VCaP (cell line): ENCODE measurements at regions not wholly inside any gene's neighbourhood (a gene's known extent, or its start where the extent isn't known, plus 50 kb on each side); places are given as distances from the start of the nearest gene placed in this dataset.

Experiments used
- H3K27ac ChIP-seq: fragments of 450-650 bp; 2 replicates; pipeline ENCODE4 v1.5.1; 2017
- CTCF ChIP-seq: fragments of 450-650 bp; conservative IDR thresholded peaks from 2 replicates; pipeline ENCODE4 v1.5.1; 2017; ENCODE audit warnings: mild to moderate bottlenecking, moderate library complexity

- TF ChIP-seq CTCF = no peak
Measured at GRCh38 chr2:151153601-151154000, 108.1 kb downstream of the RBM43 start.

GRCh38 chr2:151150331-151151320 lies 111.0 kb downstream of the RBM43 start:
- H3K27ac ChIP-seq = peak overlapping the region; percentile 51
- no peak for TF ChIP-seq CTCF

More at GRCh38 chr2:151153601-151154000, 108.1 kb downstream of the RBM43 start:
- no peak overlapping the region for H3K27ac ChIP-seq

DNA sequence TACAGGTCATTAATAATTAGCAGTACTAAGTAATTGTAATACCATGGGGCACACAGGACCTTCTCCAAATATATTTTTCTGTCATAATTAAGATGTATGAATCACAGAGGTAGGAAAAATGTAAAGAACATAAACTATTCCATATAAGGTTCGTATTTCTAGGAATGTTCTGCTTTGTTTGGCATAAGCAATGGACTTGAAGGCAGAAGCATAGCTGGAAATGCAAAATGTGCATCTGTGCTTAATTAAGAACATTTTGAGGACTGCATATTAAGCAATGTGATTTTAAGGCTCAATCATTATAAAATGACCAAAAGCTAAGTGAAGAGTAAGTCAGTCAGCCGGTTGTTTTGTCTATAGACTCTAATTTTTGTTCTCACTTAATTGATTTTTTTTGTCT lies 123.2 kb downstream of the RBM43 start:
- no peak overlapping the region for H3K27ac ChIP-seq
- no peak for TF ChIP-seq CTCF

- no peak for TF ChIP-seq CTCF
- no peak overlapping the region for H3K27ac ChIP-seq
Measured at GRCh38 chr2:151137526-151137925, 124.1 kb downstream of the RBM43 start.

DNA sequence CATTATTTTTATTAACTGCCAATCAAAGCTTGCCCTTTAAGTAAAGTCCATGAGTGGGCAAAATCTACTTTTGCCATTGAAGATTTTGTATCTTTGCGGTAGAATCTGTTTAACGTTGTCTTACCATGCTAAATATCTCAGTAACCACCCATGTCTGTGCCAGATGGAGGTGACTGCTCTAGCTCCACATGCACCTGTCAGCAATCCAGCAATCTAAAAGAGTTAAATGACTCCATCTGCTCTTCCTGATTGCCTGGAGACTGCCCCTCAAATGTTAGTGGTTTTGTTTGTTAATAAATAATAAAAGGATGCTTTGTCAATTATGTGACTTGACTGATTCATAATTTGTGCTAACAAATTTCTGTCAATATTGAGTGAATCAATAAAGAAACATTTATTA lies 141.7 kb downstream of the RBM43 start:
- no peak overlapping the region for H3K27ac ChIP-seq
- no peak for TF ChIP-seq CTCF

- TF ChIP-seq CTCF = no peak
- H3K27ac ChIP-seq = no peak overlapping the region
Measured at GRCh38 chr2:151119374-151119773, 142.3 kb downstream of the RBM43 start.

GRCh38 chr2:151118269-151118668 lies 143.4 kb downstream of the RBM43 start:
- no peak overlapping the region for H3K27ac ChIP-seq
- TF ChIP-seq CTCF = no peak
